ENCODE measurements at regions not wholly inside any gene's neighbourhood (a gene's known extent, or its start where the extent isn't known, plus 50 kb on each side); places are given as distances from the start of the nearest gene placed in this dataset.
A peak's percentile ranks its signal among the peaks of the same experiment; 100 is the strongest.
"Not testable (repeated sequence)": the region's sequence is repeated elsewhere in the genome, so short reads cannot be mapped to it uniquely, and the experiment has no call there.

DNA sequence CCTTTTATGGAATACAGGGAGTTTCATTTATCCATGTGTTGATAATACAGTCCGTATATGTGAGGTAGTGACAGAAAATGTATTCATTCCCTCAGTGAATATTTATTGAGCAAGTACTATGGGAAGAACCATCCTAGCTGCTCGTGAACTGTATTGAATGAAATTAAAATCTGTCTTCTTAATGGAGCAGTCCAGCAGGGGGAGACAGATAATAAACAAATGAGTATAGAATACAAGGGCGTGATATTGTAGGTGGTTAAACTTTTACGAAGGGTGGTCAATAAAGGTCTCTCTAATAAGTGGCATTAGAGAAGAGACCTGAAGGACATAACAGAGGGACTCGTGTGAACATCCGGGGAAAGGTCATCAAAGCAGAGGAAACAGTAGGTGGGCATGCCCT lies 62.7 kb upstream of the OSTN start:
- no peaks in the 10 kb centered on the region for H3K36me3 ChIP-seq
- no peak overlapping the region for H3K4me3 ChIP-seq
- no peak overlapping the region for H3K27ac ChIP-seq
- DNase-seq, result no peak
- no peaks in the 10 kb centered on the region for H3K27me3 ChIP-seq
- no peaks in the 10 kb centered on the region for H3K9me3 ChIP-seq
- no peak for TF ChIP-seq POLR2A (IDR thresholded peaks at IDR 0.05)
- TF ChIP-seq, protein P1, sequence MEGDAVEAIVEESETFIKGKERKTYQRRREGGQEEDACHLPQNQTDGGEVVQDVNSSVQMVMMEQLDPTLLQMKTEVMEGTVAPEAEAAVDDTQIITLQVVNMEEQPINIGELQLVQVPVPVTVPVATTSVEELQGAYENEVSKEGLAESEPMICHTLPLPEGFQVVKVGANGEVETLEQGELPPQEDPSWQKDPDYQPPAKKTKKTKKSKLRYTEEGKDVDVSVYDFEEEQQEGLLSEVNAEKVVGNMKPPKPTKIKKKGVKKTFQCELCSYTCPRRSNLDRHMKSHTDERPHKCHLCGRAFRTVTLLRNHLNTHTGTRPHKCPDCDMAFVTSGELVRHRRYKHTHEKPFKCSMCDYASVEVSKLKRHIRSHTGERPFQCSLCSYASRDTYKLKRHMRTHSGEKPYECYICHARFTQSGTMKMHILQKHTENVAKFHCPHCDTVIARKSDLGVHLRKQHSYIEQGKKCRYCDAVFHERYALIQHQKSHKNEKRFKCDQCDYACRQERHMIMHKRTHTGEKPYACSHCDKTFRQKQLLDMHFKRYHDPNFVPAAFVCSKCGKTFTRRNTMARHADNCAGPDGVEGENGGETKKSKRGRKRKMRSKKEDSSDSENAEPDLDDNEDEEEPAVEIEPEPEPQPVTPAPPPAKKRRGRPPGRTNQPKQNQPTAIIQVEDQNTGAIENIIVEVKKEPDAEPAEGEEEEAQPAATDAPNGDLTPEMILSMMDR (IDR thresholded peaks at IDR 0.05), result peak in 2 of 6 experiments; percentile 14 to 19
- no peaks in the 10 kb centered on the region for H3K4me1 ChIP-seq

DNA sequence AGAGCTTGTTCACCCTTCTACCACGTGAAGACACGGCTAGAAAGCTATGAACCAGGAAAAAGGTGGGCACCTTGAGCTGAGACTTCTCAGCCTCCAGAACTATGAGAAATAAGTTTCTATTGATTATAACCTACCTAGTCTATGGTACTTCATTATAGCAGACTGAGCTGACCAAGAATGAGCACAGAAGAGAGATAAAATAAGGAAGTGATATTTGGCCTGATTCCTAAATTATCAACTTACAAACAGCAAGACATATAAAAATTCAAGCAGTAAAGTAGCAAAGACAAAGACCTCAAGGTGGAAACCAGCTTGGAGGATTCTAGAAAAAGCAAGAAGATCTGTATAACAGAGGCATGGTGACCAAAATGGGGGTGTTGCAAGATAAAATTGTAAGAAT lies 63.9 kb upstream of the OSTN start:
- Histone ChIP-seq H3K36me3 (no peaks in the 10 kb centered on the region), H3K27ac (no peak overlapping the region), H3K4me3 (no peak overlapping the region), H3K27me3 (no peaks in the 10 kb centered on the region), H3K9me3 (no peaks in the 10 kb centered on the region), H3K4me1 (no peaks in the 10 kb centered on the region)
- DNase-seq, result no peak
- TF ChIP-seq POLR2A (IDR thresholded peaks at IDR 0.05), result no peak
- TF ChIP-seq, protein P1 (IDR thresholded peaks at IDR 0.05), result no peak

DNA sequence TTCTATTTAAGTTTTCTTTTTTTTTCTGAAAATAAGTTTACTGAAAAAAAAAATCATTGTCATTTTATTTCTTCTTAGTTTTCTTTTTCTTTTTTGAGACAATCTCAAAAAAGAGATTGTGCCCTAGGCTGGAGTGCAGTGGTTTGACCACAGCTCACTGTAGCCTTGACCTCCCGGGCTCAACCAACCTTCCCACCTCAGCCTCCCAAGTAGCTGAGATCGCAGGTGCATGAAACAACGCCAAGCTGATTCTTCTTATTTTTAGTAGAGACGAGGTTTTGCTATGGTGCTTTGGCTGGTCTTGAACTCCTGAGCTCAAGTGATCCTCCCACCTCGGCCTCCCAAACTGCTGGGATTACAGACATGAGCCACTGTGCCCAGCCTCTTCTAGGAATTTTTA lies 65.7 kb upstream of the OSTN start:
- Histone ChIP-seq H3K36me3 (no peaks in the 10 kb centered on the region), H3K4me3 (no peak overlapping the region), H3K27me3 (no peaks in the 10 kb centered on the region), H3K27ac (no peak overlapping the region), H3K9me3 (no peaks in the 10 kb centered on the region), H3K4me1 (no peaks in the 10 kb centered on the region)
- DNase-seq, result no peak
- TF ChIP-seq, protein P1 (IDR thresholded peaks at IDR 0.05), result no peak
- no peak for TF ChIP-seq POLR2A (IDR thresholded peaks at IDR 0.05)

DNA sequence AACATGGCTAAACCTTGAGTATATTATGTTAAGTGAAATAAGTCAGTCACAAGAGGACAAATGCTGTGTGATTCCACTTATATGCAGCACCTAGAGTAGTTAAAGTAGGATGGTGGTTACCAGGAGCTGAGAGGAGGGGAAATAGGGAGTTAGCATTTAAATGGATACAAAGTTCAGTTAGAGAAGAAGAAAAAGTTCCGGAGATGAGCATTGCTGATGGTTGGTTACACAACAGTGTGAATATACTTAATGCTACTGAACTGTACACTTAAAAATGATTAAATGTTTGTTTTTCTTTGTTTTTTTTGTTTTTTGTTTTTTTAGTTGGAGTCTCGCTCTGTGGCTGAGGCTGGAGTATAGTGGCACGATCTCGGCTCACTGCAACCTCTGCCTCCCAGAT lies 67.7 kb upstream of the OSTN start:
- no peaks in the 10 kb centered on the region for H3K36me3 ChIP-seq
- H3K27ac ChIP-seq, result no peak overlapping the region
- no peak for DNase-seq
- no peak overlapping the region for H3K4me3 ChIP-seq
- no peaks in the 10 kb centered on the region for H3K9me3 ChIP-seq
- no peaks in the 10 kb centered on the region for H3K27me3 ChIP-seq
- TF ChIP-seq POLR2A (IDR thresholded peaks at IDR 0.05), result no peak
- TF ChIP-seq, protein P1 (IDR thresholded peaks at IDR 0.05), result no peak
- H3K4me1 ChIP-seq, result no peaks in the 10 kb centered on the region

DNA sequence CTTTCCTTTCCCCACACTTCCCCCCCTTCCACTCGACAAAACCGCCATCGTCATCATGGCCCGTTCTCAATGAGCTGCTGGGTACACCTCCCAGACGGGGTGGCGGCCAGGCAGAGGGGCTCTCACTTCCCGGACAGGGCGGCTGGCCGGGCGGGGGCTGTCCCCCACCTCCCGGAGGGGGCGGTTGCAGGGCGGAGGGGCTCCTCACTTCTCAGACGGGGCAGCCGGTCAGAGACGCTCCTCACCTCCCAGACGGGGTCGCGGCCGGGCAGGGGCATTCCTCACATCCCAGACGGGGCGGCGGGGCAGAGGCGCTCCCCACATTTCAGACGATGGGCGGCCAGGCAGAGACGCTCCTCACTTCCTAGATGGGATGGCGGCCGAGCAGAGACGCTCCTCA lies 74.2 kb upstream of the OSTN start:
- not testable (repeated sequence) for H3K9me3 ChIP-seq, H3K27ac ChIP-seq, H3K36me3 ChIP-seq, H3K4me1 ChIP-seq, H3K4me3 ChIP-seq, DNase-seq, H3K27me3 ChIP-seq

DNA sequence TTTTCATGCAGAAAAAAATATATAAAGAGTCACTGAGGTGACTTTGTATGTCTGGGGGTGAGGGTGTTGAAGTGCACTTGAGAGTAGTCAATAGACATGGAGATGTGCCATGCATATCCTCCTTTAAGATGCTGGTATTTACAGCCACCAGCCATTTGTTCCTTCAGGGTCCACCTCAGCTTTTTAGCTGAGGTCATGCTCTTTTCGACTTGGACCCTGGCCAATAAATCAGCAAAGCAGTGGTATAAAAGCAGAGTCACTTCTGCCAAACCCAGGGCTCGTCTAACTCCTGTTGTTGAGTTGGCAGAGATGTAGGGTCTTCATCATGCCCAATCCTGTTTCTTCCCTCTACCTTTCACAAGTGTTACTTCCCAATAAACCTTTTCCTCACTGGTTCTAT lies 75.1 kb upstream of the OSTN start:
- Histone ChIP-seq H3K36me3 (no peaks in the 10 kb centered on the region), H3K27ac (no peak overlapping the region), H3K4me1 (no peaks in the 10 kb centered on the region), H3K27me3 (no peaks in the 10 kb centered on the region), H3K9me3 (no peaks in the 10 kb centered on the region), H3K4me3 (no peak overlapping the region)
- TF ChIP-seq POLR2A (IDR thresholded peaks at IDR 0.05), result no peak
- TF ChIP-seq, protein P1 (IDR thresholded peaks at IDR 0.05), result no peak
- DNase-seq, result no peak

Data from Peyer's patch (tissue), 4 donors.